ENCODE measurements at regions not wholly inside any gene's neighbourhood (a gene's known extent, or its start where the extent isn't known, plus 50 kb on each side); places are given as distances from the start of the nearest gene placed in this dataset.
A peak's percentile ranks its signal among the peaks of the same experiment; 100 is the strongest.

- no peaks in the 10 kb centered on the region for H3K36me3 ChIP-seq (ENCODE audit: control insufficient read depth in 4 of 4, insufficient read depth in 4 of 4, low read length in 3 of 4)
- 14% methylated on average over 1 of the region's 4 CpGs for WGBS (ENCODE audit: insufficient coverage)
- H3K4me1 ChIP-seq (ENCODE audit: control extremely low read depth in 1 of 4, control insufficient read depth in 4 of 4, insufficient read depth in 4 of 4, low read length in 3 of 4), result peaks cover 0 to 7% (median 0%) of the 10 kb centered on the region in 4 experiments
- H3K27me3 ChIP-seq (replicated peaks in 2 of 5; ENCODE audit: control insufficient read depth in 4 of 5, insufficient read depth in 5 of 5, low read length in 4 of 5), result peaks cover 0 to 9% (median 0%) of the 10 kb centered on the region in 5 experiments
- no peak overlapping the region for H3K27ac ChIP-seq (ENCODE audit: insufficient read depth in 1 of 2, low read depth in 1 of 2, low read length in 2 of 2, poor library complexity in 1 of 2, severe bottlenecking in 2 of 2)
- H3K9me3 ChIP-seq (ENCODE audit: control extremely low read depth in 1 of 5, control insufficient read depth in 4 of 5, insufficient read depth in 2 of 5, low read depth in 1 of 5, low read length in 4 of 5), result no peaks in the 10 kb centered on the region
- H3K4me3 ChIP-seq (ENCODE audit: control insufficient read depth in 1 of 7, extremely low read depth in 1 of 7, insufficient read depth in 4 of 7, low read depth in 2 of 7, low read length in 6 of 7), result no peak overlapping the region
- DNase-seq, result peak in 1 of 3 donors; percentile 10
- ChIA-PET CTCF (no interaction called here), POLR2A (no interaction called here)
Observed at GRCh38 chr6:132919045-132919860, 104.9 kb downstream of the RPS12 start.

- Histone ChIP-seq H3K27me3 (replicated peaks in 2 of 5; ENCODE audit: control insufficient read depth in 4 of 5, insufficient read depth in 5 of 5, low read length in 4 of 5) (peaks cover 0 to 24% (median 6%) of the 10 kb centered on the region in 5 experiments), H3K4me3 (ENCODE audit: control insufficient read depth in 1 of 7, extremely low read depth in 1 of 7, insufficient read depth in 4 of 7, low read depth in 2 of 7, low read length in 6 of 7) (no peak overlapping the region), H3K36me3 (ENCODE audit: control insufficient read depth in 4 of 4, insufficient read depth in 4 of 4, low read length in 3 of 4) (no peaks in the 10 kb centered on the region), H3K4me1 (ENCODE audit: control extremely low read depth in 1 of 4, control insufficient read depth in 4 of 4, insufficient read depth in 4 of 4, low read length in 3 of 4) (no peaks in the 10 kb centered on the region), H3K27ac (ENCODE audit: insufficient read depth in 1 of 2, low read depth in 1 of 2, low read length in 2 of 2, poor library complexity in 1 of 2, severe bottlenecking in 2 of 2) (no peak overlapping the region), H3K9me3 (ENCODE audit: control extremely low read depth in 1 of 5, control insufficient read depth in 4 of 5, insufficient read depth in 2 of 5, low read depth in 1 of 5, low read length in 4 of 5) (no peaks in the 10 kb centered on the region)
- ChIA-PET POLR2A (no interaction called here), CTCF (no interaction called here)
- 94% methylated on average over 3 of the region's 4 CpGs for WGBS (ENCODE audit: insufficient coverage)
- no peak for DNase-seq
Observed at GRCh38 chr6:132927713-132928112, 113.3 kb downstream of the RPS12 start.

- H3K4me1 ChIP-seq (ENCODE audit: control extremely low read depth in 1 of 4, control insufficient read depth in 4 of 4, insufficient read depth in 4 of 4, low read length in 3 of 4), result no peaks in the 10 kb centered on the region
- no peaks in the 10 kb centered on the region for H3K9me3 ChIP-seq (ENCODE audit: control extremely low read depth in 1 of 5, control insufficient read depth in 4 of 5, insufficient read depth in 2 of 5, low read depth in 1 of 5, low read length in 4 of 5)
- ChIA-PET CTCF (no interaction called here), POLR2A (no interaction called here)
- H3K27me3 ChIP-seq (replicated peaks in 2 of 5; ENCODE audit: control insufficient read depth in 4 of 5, insufficient read depth in 5 of 5, low read length in 4 of 5), result peaks cover 0 to 26% (median 6%) of the 10 kb centered on the region in 5 experiments
- no peak overlapping the region for H3K4me3 ChIP-seq (ENCODE audit: control insufficient read depth in 1 of 7, extremely low read depth in 1 of 7, insufficient read depth in 4 of 7, low read depth in 2 of 7, low read length in 6 of 7)
- no peak for DNase-seq
- no peak overlapping the region for H3K27ac ChIP-seq (ENCODE audit: insufficient read depth in 1 of 2, low read depth in 1 of 2, low read length in 2 of 2, poor library complexity in 1 of 2, severe bottlenecking in 2 of 2)
- no CpG with 5 or more reads among the region's 4 CpGs for WGBS (ENCODE audit: insufficient coverage)
- H3K36me3 ChIP-seq (ENCODE audit: control insufficient read depth in 4 of 4, insufficient read depth in 4 of 4, low read length in 3 of 4), result no peaks in the 10 kb centered on the region
Observed at GRCh38 chr6:132929141-132929540, 114.8 kb downstream of the RPS12 start.

- Histone ChIP-seq H3K36me3 (ENCODE audit: control insufficient read depth in 4 of 4, insufficient read depth in 4 of 4, low read length in 3 of 4) (no peaks in the 10 kb centered on the region), H3K9me3 (ENCODE audit: control extremely low read depth in 1 of 5, control insufficient read depth in 4 of 5, insufficient read depth in 2 of 5, low read depth in 1 of 5, low read length in 4 of 5) (no peaks in the 10 kb centered on the region), H3K4me1 (ENCODE audit: control extremely low read depth in 1 of 4, control insufficient read depth in 4 of 4, insufficient read depth in 4 of 4, low read length in 3 of 4) (no peaks in the 10 kb centered on the region), H3K4me3 (ENCODE audit: control insufficient read depth in 1 of 7, extremely low read depth in 1 of 7, insufficient read depth in 4 of 7, low read depth in 2 of 7, low read length in 6 of 7) (no peak overlapping the region), H3K27me3 (replicated peaks in 2 of 5; ENCODE audit: control insufficient read depth in 4 of 5, insufficient read depth in 5 of 5, low read length in 4 of 5) (peaks cover 0 to 31% (median 6%) of the 10 kb centered on the region in 5 experiments), H3K27ac (ENCODE audit: insufficient read depth in 1 of 2, low read depth in 1 of 2, low read length in 2 of 2, poor library complexity in 1 of 2, severe bottlenecking in 2 of 2) (no peak overlapping the region)
- WGBS (ENCODE audit: insufficient coverage), result 79% methylated on average over 4 of the region's 6 CpGs
- no peak for DNase-seq
- CTCF ChIA-PET, result no interaction called here
- POLR2A ChIA-PET, result no interaction called here
Observed at GRCh38 chr6:132931313-132931712, 116.9 kb downstream of the RPS12 start.

- H3K27me3 ChIP-seq (replicated peaks in 2 of 5; ENCODE audit: control insufficient read depth in 4 of 5, insufficient read depth in 5 of 5, low read length in 4 of 5), result peaks cover 0 to 31% (median 6%) of the 10 kb centered on the region in 5 experiments
- no peaks in the 10 kb centered on the region for H3K9me3 ChIP-seq (ENCODE audit: control extremely low read depth in 1 of 5, control insufficient read depth in 4 of 5, insufficient read depth in 2 of 5, low read depth in 1 of 5, low read length in 4 of 5)
- H3K4me1 ChIP-seq (ENCODE audit: control extremely low read depth in 1 of 4, control insufficient read depth in 4 of 4, insufficient read depth in 4 of 4, low read length in 3 of 4), result no peaks in the 10 kb centered on the region
- ChIA-PET CTCF (no interaction called here), POLR2A (no interaction called here)
- no peak overlapping the region for H3K27ac ChIP-seq (ENCODE audit: insufficient read depth in 1 of 2, low read depth in 1 of 2, low read length in 2 of 2, poor library complexity in 1 of 2, severe bottlenecking in 2 of 2)
- DNase-seq, result peak in 1 of 3 donors; percentile 3
- H3K4me3 ChIP-seq (ENCODE audit: control insufficient read depth in 1 of 7, extremely low read depth in 1 of 7, insufficient read depth in 4 of 7, low read depth in 2 of 7, low read length in 6 of 7), result no peak overlapping the region
- H3K36me3 ChIP-seq (ENCODE audit: control insufficient read depth in 4 of 4, insufficient read depth in 4 of 4, low read length in 3 of 4), result no peaks in the 10 kb centered on the region
- WGBS (ENCODE audit: insufficient coverage), result 60% methylated on average over 1 of the region's 5 CpGs
Observed at GRCh38 chr6:132931936-132932514, 117.7 kb downstream of the RPS12 start.

- DNase-seq, result no peak
- ChIA-PET POLR2A (no interaction called here), CTCF (no interaction called here)
- 90% methylated on average over 9 of the region's 9 CpGs for WGBS (ENCODE audit: insufficient coverage)
- H3K4me1 ChIP-seq (ENCODE audit: control extremely low read depth in 1 of 4, control insufficient read depth in 4 of 4, insufficient read depth in 4 of 4, low read length in 3 of 4), result no peaks in the 10 kb centered on the region
- no peak overlapping the region for H3K27ac ChIP-seq (ENCODE audit: insufficient read depth in 1 of 2, low read depth in 1 of 2, low read length in 2 of 2, poor library complexity in 1 of 2, severe bottlenecking in 2 of 2)
- no peak overlapping the region for H3K4me3 ChIP-seq (ENCODE audit: control insufficient read depth in 1 of 7, extremely low read depth in 1 of 7, insufficient read depth in 4 of 7, low read depth in 2 of 7, low read length in 6 of 7)
- H3K9me3 ChIP-seq (ENCODE audit: control extremely low read depth in 1 of 5, control insufficient read depth in 4 of 5, insufficient read depth in 2 of 5, low read depth in 1 of 5, low read length in 4 of 5), result no peaks in the 10 kb centered on the region
- no peaks in the 10 kb centered on the region for H3K36me3 ChIP-seq (ENCODE audit: control insufficient read depth in 4 of 4, insufficient read depth in 4 of 4, low read length in 3 of 4)
- peaks cover 0 to 29% (median 5%) of the 10 kb centered on the region in 5 experiments for H3K27me3 ChIP-seq (replicated peaks in 2 of 5; ENCODE audit: control insufficient read depth in 4 of 5, insufficient read depth in 5 of 5, low read length in 4 of 5)
Observed at GRCh38 chr6:132932588-132932987, 118.2 kb downstream of the RPS12 start.

- no peak overlapping the region for H3K4me3 ChIP-seq (ENCODE audit: control insufficient read depth in 1 of 7, extremely low read depth in 1 of 7, insufficient read depth in 4 of 7, low read depth in 2 of 7, low read length in 6 of 7)
- WGBS (ENCODE audit: insufficient coverage), result 91% methylated on average over 8 of the region's 8 CpGs
- H3K36me3 ChIP-seq (ENCODE audit: control insufficient read depth in 4 of 4, insufficient read depth in 4 of 4, low read length in 3 of 4), result no peaks in the 10 kb centered on the region
- H3K9me3 ChIP-seq (ENCODE audit: control extremely low read depth in 1 of 5, control insufficient read depth in 4 of 5, insufficient read depth in 2 of 5, low read depth in 1 of 5, low read length in 4 of 5), result no peaks in the 10 kb centered on the region
- ChIA-PET CTCF (no interaction called here), POLR2A (no interaction called here)
- H3K27me3 ChIP-seq (replicated peaks in 2 of 5; ENCODE audit: control insufficient read depth in 4 of 5, insufficient read depth in 5 of 5, low read length in 4 of 5), result peaks cover 0 to 24% (median 2%) of the 10 kb centered on the region in 5 experiments
- H3K27ac ChIP-seq (ENCODE audit: insufficient read depth in 1 of 2, low read depth in 1 of 2, low read length in 2 of 2, poor library complexity in 1 of 2, severe bottlenecking in 2 of 2), result no peak overlapping the region
- no peak for DNase-seq
- H3K4me1 ChIP-seq (ENCODE audit: control extremely low read depth in 1 of 4, control insufficient read depth in 4 of 4, insufficient read depth in 4 of 4, low read length in 3 of 4), result no peaks in the 10 kb centered on the region
Observed at GRCh38 chr6:132933090-132933489, 118.7 kb downstream of the RPS12 start.
